Astrocyte (in vitro differentiated cells and primary cell): ENCODE measurements at regions not wholly inside any gene's neighbourhood (a gene's known extent, or its start where the extent isn't known, plus 50 kb on each side); places are given as distances from the start of the nearest gene placed in this dataset.

Source experiments
- DNase-seq: peaks from one replicate; pipeline ENCODE4 v3.0.0-alpha.2; 2010; ENCODE audit warnings: low read depth
- FAIRE-seq: peaks from 2 replicates; lab custom pipeline; 2011; peaks lifted over from hg19 to GRCh38; lab: Jason Lieb, UNC
- H2AFZ ChIP-seq: 2 replicates; pipeline ENCODE4 v1.6.0; 2012; ENCODE audit warnings: low read depth, low read length, inconsistent platforms
- H3K27ac ChIP-seq: 2 replicates; pipeline ENCODE4 v1.5.1; 2011; ENCODE audit warnings: low read depth, low read length, inconsistent platforms
- H3K27me3 ChIP-seq: 2 replicates; pipeline ENCODE4 v1.6.0; 2011; ENCODE audit warnings: low read length, inconsistent platforms; ENCODE audit not compliant: insufficient read depth
- H3K36me3 ChIP-seq: 2 replicates; pipeline ENCODE4 v1.5.1; 2011; ENCODE audit warnings: low read length, inconsistent platforms; ENCODE audit not compliant: insufficient read depth
- H3K4me1 ChIP-seq: 2 replicates; pipeline ENCODE4 v1.5.1; 2011; ENCODE audit warnings: low read length, inconsistent platforms; ENCODE audit not compliant: insufficient read depth
- H3K4me2 ChIP-seq: 2 replicates; pipeline ENCODE4 v1.6.0; 2012; ENCODE audit warnings: low read length, inconsistent platforms
- H3K4me3 ChIP-seq: 2 replicates; pipeline ENCODE4 v1.5.1; 2011; ENCODE audit warnings: low read depth, mild to moderate bottlenecking, low read length, inconsistent platforms; ENCODE audit not compliant: insufficient read depth
- H3K79me2 ChIP-seq: 2 replicates; pipeline ENCODE4 v1.6.0; 2012; ENCODE audit warnings: mild to moderate bottlenecking, low read length, inconsistent platforms; ENCODE audit not compliant: insufficient read depth
- H3K9ac ChIP-seq: 2 replicates; pipeline ENCODE4 v1.6.0; 2012; ENCODE audit warnings: mild to moderate bottlenecking, low read length, inconsistent platforms
- H3K9me3 ChIP-seq: 2 replicates; pipeline ENCODE4 v1.5.1; 2012; ENCODE audit warnings: low read depth, mild to moderate bottlenecking, low read length, inconsistent platforms; ENCODE audit not compliant: insufficient read depth
- H4K20me1 ChIP-seq: 2 replicates; pipeline ENCODE4 v1.6.0; 2012; ENCODE audit warnings: low read length, inconsistent platforms; ENCODE audit not compliant: insufficient read depth
- H3K27ac Mint-ChIP-seq: one replicate; pipeline ENCODE4 v1.8.0; 2021; ENCODE audit warnings: mild to moderate bottlenecking, mixed read lengths; ENCODE audit not compliant: unreplicated experiment
- H3K27me3 Mint-ChIP-seq: one replicate; pipeline ENCODE4 v1.8.0; 2021; ENCODE audit warnings: low read depth, mixed read lengths; ENCODE audit not compliant: unreplicated experiment
- H3K36me3 Mint-ChIP-seq: one replicate; pipeline ENCODE4 v1.8.0; 2021; ENCODE audit warnings: low read depth, mixed read lengths; ENCODE audit not compliant: unreplicated experiment
- H3K4me1 Mint-ChIP-seq: one replicate; pipeline ENCODE4 v1.8.0; 2021; ENCODE audit warnings: low read depth, mixed read lengths; ENCODE audit not compliant: unreplicated experiment
- H3K4me3 Mint-ChIP-seq: one replicate; pipeline ENCODE4 v1.8.0; 2021; ENCODE audit warnings: mild to moderate bottlenecking, moderate library complexity, mixed read lengths; ENCODE audit not compliant: unreplicated experiment
- H3K9me3 Mint-ChIP-seq: one replicate; pipeline ENCODE4 v1.8.0; 2021; ENCODE audit warnings: mild to moderate bottlenecking, mixed read lengths; ENCODE audit not compliant: unreplicated experiment
- EZH2 ChIP-seq: IDR thresholded peaks from 2 replicates; pipeline ENCODE4 v1.6.1; 2012; ENCODE audit warnings: mild to moderate bottlenecking, low read length, inconsistent platforms; ENCODE audit not compliant: insufficient read depth
- TF ChIP-seq, protein P1 (sequence below): IDR thresholded peaks from 2 replicates; pipeline ENCODE4 v1.5.1; 2011; ENCODE audit warnings: low read depth, mild to moderate bottlenecking, inconsistent platforms, low read length, moderate library complexity; ENCODE audit not compliant: insufficient read depth

DNA sequence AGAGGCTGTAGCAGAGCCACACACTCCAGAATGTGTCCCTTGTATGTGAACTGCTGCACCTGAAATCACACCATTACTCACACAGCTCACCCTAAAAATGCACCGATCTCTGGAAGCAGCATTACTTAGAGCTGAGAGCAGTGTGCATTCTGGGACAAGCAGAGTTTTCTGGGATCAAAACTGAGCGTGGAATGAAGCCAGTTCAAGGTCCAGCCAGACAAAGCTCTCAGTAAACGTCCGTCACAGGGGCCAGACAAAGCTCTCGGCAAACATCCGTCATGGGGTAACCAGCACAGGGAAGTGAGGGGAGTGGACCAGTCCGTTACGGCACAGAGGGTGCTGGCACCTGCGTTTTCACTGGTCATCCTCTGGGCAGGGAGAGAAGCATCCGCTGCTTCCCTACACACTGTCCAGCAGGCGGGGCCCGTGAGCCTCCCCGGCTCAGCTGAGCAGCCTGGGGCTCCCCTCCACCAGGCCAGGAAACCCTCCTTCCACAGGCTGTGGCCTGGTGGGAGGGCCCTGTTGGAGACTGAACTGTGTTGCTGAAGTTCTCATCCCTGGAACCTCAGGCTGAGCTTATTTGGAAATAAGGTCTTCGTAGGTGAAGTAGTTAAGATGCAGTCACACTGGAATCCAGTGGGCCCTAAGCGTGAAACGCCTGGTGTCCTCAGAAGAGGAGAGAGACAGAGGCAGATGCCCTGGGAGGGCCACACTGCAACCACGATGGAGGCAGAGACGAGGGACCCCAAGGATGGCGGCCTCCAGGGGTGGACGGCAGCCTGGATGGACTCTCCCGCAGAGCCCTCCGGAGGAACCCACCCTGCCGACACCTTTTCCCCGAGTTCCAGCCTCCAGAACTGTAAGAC lies 883.9 kb downstream of the BRD1 start:
- Histone ChIP-seq H3K9me3 (no peaks in the 10 kb centered on the region), H3K4me3 (no peak overlapping the region), H3K36me3 (no peaks in the 10 kb centered on the region), H3K9ac (no peak overlapping the region), H4K20me1 (no peaks in the 10 kb centered on the region), H3K27me3 (no peaks in the 10 kb centered on the region), H3K79me2 (no peaks in the 10 kb centered on the region), H3K4me1 (no peaks in the 10 kb centered on the region), H3K27ac (no peak overlapping the region), H2AFZ (no peak overlapping the region), H3K4me2 (no peak overlapping the region)
- Mint-ChIP-seq H3K9me3 (peaks cover 2% of the 10 kb centered on the region), H3K27ac (no peak overlapping the region), H3K4me1 (peaks cover 1% of the 10 kb centered on the region), H3K27me3 (peaks cover 26% of the 10 kb centered on the region), H3K36me3 (no peaks in the 10 kb centered on the region), H3K4me3 (no peak overlapping the region)
- TF ChIP-seq, protein P1, sequence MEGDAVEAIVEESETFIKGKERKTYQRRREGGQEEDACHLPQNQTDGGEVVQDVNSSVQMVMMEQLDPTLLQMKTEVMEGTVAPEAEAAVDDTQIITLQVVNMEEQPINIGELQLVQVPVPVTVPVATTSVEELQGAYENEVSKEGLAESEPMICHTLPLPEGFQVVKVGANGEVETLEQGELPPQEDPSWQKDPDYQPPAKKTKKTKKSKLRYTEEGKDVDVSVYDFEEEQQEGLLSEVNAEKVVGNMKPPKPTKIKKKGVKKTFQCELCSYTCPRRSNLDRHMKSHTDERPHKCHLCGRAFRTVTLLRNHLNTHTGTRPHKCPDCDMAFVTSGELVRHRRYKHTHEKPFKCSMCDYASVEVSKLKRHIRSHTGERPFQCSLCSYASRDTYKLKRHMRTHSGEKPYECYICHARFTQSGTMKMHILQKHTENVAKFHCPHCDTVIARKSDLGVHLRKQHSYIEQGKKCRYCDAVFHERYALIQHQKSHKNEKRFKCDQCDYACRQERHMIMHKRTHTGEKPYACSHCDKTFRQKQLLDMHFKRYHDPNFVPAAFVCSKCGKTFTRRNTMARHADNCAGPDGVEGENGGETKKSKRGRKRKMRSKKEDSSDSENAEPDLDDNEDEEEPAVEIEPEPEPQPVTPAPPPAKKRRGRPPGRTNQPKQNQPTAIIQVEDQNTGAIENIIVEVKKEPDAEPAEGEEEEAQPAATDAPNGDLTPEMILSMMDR = peak; percentile 20
- TF ChIP-seq EZH2 = no peak
- FAIRE-seq (no peak), DNase-seq (no peak)

DNA sequence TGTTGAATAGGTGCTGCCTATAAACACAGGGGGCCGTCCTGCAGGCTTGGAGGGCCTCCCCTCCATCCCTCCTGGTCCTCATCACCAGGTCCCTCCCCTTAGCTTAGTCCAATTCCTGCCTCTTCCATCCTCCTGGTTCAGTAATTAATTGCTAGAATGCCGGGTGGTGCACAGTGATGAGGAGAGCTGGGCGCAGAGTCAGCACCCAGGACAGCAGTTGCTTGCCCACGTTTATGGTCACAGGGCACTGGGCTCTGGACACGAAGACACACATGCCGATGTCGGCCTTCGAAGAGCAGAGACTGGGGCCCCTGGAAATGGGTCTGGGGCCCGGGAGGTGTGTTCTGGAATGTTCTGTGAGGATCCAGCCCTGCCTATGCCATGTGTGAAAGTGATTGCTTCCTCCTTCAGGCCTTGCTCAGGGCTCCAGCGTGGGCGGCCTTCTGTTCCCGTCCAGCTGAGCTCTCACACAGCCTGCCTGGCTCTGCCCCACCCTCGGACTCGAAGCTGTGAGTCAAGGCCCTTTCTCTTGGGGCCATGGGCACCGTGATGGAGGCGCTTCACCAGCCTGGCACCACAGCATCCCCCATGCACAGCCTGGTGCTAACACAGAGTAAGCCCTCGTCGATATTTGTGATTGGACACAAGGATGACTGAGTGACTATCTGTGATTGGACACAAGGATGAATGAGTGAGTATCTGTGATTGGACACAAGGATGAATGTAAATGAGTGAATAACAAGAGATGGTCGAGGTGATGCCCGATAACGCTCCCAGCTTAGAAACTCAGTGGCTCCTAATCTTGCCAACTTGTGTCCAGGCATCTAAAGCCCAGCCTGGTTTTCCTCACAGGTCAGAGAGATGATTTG lies 884.7 kb downstream of the BRD1 start:
- Histone ChIP-seq H3K4me2 (no peak overlapping the region), H3K4me1 (no peaks in the 10 kb centered on the region), H3K36me3 (no peaks in the 10 kb centered on the region), H3K27ac (no peak overlapping the region), H3K79me2 (no peaks in the 10 kb centered on the region), H2AFZ (no peak overlapping the region), H3K9ac (no peak overlapping the region), H3K27me3 (no peaks in the 10 kb centered on the region), H4K20me1 (no peaks in the 10 kb centered on the region), H3K9me3 (no peaks in the 10 kb centered on the region), H3K4me3 (no peak overlapping the region)
- DNase-seq (no peak), FAIRE-seq (no peak)
- Mint-ChIP-seq H3K36me3 (no peaks in the 10 kb centered on the region), H3K27me3 (peaks cover 26% of the 10 kb centered on the region), H3K9me3 (peaks cover 2% of the 10 kb centered on the region), H3K27ac (no peak overlapping the region), H3K4me1 (peaks cover 1% of the 10 kb centered on the region), H3K4me3 (no peak overlapping the region)
- TF ChIP-seq EZH2 = no peak
- TF ChIP-seq, protein P1 = no peak
